ENCODE measurements at regions not wholly inside any gene's neighbourhood (a gene's known extent, or its start where the extent isn't known, plus 50 kb on each side); places are given as distances from the start of the nearest gene placed in this dataset.

- TF ChIP-seq CTCF (conservative IDR thresholded peaks at IDR 0.05; ENCODE audit: low read depth, low read length): no peak
- no peak for TF ChIP-seq EZH2 (IDR thresholded peaks at IDR 0.05; ENCODE audit: borderline replicate concordance, low read depth, low read length, poor library complexity, severe bottlenecking)
These were observed 1590.1 kb upstream of the PRR20A start for GRCh38 chr13:55550624-55551023.
